Hepatocyte (in vitro differentiated cells): ENCODE measurements at regions not wholly inside any gene's neighbourhood (a gene's known extent, or its start where the extent isn't known, plus 50 kb on each side); places are given as distances from the start of the nearest gene placed in this dataset.

Source experiments
- CTCF ChIP-seq: fragments of 200-600 bp; sonication (generic); IDR thresholded peaks from 2 replicates; pipeline ENCODE4 v1.5.1; 2016; ENCODE audit warnings: antibody characterized with exemption, mild to moderate bottlenecking; ENCODE audit not compliant: poor library complexity
- EZH2phosphoT487 ChIP-seq: fragments of 200-600 bp; sonication (generic); IDR thresholded peaks from one replicate; pipeline ENCODE4 v1.6.1; 2018; ENCODE audit warnings: antibody characterized with exemption, mild to moderate bottlenecking, low read depth, moderate library complexity; ENCODE audit not compliant: unreplicated experiment, severe bottlenecking

- TF ChIP-seq CTCF = no peak
- no peak for TF ChIP-seq EZH2phosphoT487
Measured at GRCh38 chr7:121623130-121623872, 227.2 kb upstream of the FAM3C start.
